ENCODE measurements at regions not wholly inside any gene's neighbourhood (a gene's known extent, or its start where the extent isn't known, plus 50 kb on each side); places are given as distances from the start of the nearest gene placed in this dataset.

DNA sequence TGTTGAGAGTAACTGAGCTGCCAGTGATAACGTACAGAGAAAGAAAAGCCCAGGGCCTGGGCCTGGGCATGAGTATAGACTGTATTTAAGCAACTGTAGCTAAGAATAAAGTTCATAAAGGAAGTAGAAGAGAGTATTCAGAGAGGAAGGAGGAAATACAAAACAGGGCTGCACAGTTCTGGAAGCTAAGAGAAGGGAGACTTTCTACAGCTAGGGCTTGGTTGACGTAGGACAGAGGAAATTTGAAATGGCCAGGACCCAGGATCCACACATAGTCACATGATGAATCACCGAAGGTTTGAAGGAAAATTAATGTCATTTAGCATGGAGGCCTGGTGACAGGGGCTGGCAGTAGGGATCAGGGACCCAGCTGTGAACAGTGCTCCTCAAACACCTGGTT is 66.7 kb downstream of the ARL4A start:
- TF ChIP-seq, protein P1, sequence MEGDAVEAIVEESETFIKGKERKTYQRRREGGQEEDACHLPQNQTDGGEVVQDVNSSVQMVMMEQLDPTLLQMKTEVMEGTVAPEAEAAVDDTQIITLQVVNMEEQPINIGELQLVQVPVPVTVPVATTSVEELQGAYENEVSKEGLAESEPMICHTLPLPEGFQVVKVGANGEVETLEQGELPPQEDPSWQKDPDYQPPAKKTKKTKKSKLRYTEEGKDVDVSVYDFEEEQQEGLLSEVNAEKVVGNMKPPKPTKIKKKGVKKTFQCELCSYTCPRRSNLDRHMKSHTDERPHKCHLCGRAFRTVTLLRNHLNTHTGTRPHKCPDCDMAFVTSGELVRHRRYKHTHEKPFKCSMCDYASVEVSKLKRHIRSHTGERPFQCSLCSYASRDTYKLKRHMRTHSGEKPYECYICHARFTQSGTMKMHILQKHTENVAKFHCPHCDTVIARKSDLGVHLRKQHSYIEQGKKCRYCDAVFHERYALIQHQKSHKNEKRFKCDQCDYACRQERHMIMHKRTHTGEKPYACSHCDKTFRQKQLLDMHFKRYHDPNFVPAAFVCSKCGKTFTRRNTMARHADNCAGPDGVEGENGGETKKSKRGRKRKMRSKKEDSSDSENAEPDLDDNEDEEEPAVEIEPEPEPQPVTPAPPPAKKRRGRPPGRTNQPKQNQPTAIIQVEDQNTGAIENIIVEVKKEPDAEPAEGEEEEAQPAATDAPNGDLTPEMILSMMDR (IDR thresholded peaks at IDR 0.05; ENCODE audit: low read depth, low read length) = no peak
- no peak for TF ChIP-seq EZH2phosphoT487 (IDR thresholded peaks at IDR 0.05; ENCODE audit: low read depth)

Data from OCI-LY3 (cell line).